Esophagus muscularis mucosa (tissue), 4 donors: ENCODE measurements at regions not wholly inside any gene's neighbourhood (a gene's known extent, or its start where the extent isn't known, plus 50 kb on each side); places are given as distances from the start of the nearest gene placed in this dataset.

Experiments used
- DNase-seq: peaks from one replicate; pipeline ENCODE4 v3.0.0-alpha.2; 2017; ENCODE audit errors: extremely low spot score
- H3K27ac ChIP-seq, 4 donors: fragments of 200-600 bp; sonication (generic); replicated peaks in 1 of 4; 1 replicate in 3 of 4; 2 replicates in 1 of 4; pipeline ENCODE4 v1.5.1; 2016 to 2019; ENCODE audit warnings: mild to moderate bottlenecking in 1 of 4
- H3K27me3 ChIP-seq, 4 donors: fragments of 200-600 bp; sonication (generic); one replicate each; pipeline versions ENCODE4 v1.5.1 to v1.6.0; 2016 to 2019
- H3K36me3 ChIP-seq, 4 donors: fragments of 200-600 bp; sonication (generic); one replicate each; pipeline ENCODE4 v1.5.1; 2016 to 2019
- H3K4me1 ChIP-seq, 4 donors: fragments of 200-600 bp; sonication (generic); one replicate each; pipeline ENCODE4 v1.5.1; 2016 to 2019
- H3K4me3 ChIP-seq, 4 donors: fragments of 200-600 bp; sonication (generic); 1 replicate in 2 of 4; 2 replicates in 2 of 4; pipeline ENCODE4 v1.5.1; 2016 to 2019; ENCODE audit warnings: mild to moderate bottlenecking in 4 of 4, moderate library complexity in 1 of 4
- H3K9me3 ChIP-seq, 4 donors: fragments of 200-600 bp; sonication (generic); 1 replicate in 3 of 4; 2 replicates in 1 of 4; pipeline ENCODE4 v1.5.1; 2016 to 2019
- EP300 ChIP-seq: sonication (generic); formaldehyde crosslinking; IDR thresholded peaks from one replicate; pipeline ENCODE4 v1.6.1; 2017; ENCODE audit warnings: antibody characterized with exemption
- POLR2A ChIP-seq: fragments of 450-650 bp; IDR thresholded peaks from one replicate; pipeline ENCODE4 v1.6.1; 2017; ENCODE audit warnings: antibody characterized with exemption, moderate library complexity, mild to moderate bottlenecking, low read depth
- POLR2AphosphoS5 ChIP-seq, 2 donors: sonication (generic); formaldehyde crosslinking; IDR thresholded peaks; one replicate each; pipeline ENCODE4 v1.6.1; 2017; ENCODE audit warnings: antibody characterized with exemption in 2 of 2
- WGBS: methylation state at CpG from one replicate; pipeline ENCODE4 v1.1.5; 2018; 5-methylcytosine and 5-hydroxymethylcytosine counted together
- intact Hi-C: fragments of 100-400 bp; cut with DNase I; formaldehyde crosslinking; loops from one replicate; pipeline ENCODE4 v1.15.1; 2023
- TF ChIP-seq, protein P1 (sequence below), 3 experiments: fragments of 200-600 bp in 2 of 3; fragments of 450-650 bp in 1 of 3; sonication (generic) in 2 of 3; IDR thresholded peaks; one replicate each; pipeline ENCODE4 v1.5.1; 2017 to 2019; ENCODE audit warnings: antibody characterized with exemption in 3 of 3, mild to moderate bottlenecking in 2 of 3, moderate library complexity in 1 of 3

DNA sequence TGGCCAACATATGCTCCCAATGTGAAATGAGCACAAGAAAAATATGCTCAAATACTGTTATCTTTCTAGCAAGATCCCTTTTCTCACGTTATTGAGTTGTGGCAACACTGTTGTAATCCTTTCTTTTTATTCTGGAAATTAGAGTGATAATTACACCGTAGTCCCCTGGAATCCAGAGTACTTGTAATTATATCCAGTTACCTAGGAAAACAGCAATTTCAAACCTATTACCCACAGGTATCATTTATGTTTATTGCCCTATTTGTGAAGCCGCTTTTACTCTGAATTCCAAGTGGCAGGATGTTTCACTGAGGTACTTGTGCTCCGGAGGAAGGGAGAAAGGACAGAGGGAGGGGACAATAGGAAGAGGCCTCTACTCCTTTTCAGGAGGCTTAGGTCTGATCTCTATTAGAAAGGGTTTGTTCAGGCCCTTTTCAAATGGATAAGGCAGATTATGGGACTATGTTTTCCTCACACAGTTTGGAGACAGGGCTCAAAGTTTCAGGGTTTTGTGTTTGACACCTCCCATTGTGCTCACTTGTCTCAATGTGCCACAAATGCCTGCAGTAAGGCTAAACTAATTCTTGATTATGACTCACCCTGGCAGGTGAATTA is 646.6 kb downstream of the TUSC7 start:
- Histone ChIP-seq H3K27ac (no peak overlapping the region), H3K27me3 (no peaks in the 10 kb centered on the region), H3K36me3 (no peaks in the 10 kb centered on the region), H3K4me3 (no peak overlapping the region), H3K9me3 (peaks cover 0 to under 1% (median 0%) of the 10 kb centered on the region in 4 donors), H3K4me1 (no peaks in the 10 kb centered on the region)
- intact Hi-C loops = loop anchor here (10.0 kb wide), 2 partner anchors 341 to 491 kb away; no protein-coding TSS in a partner anchor
- no peak for DNase-seq
- WGBS = 73% methylated on average over 4 of the region's 4 CpGs
- TF ChIP-seq, protein P1, sequence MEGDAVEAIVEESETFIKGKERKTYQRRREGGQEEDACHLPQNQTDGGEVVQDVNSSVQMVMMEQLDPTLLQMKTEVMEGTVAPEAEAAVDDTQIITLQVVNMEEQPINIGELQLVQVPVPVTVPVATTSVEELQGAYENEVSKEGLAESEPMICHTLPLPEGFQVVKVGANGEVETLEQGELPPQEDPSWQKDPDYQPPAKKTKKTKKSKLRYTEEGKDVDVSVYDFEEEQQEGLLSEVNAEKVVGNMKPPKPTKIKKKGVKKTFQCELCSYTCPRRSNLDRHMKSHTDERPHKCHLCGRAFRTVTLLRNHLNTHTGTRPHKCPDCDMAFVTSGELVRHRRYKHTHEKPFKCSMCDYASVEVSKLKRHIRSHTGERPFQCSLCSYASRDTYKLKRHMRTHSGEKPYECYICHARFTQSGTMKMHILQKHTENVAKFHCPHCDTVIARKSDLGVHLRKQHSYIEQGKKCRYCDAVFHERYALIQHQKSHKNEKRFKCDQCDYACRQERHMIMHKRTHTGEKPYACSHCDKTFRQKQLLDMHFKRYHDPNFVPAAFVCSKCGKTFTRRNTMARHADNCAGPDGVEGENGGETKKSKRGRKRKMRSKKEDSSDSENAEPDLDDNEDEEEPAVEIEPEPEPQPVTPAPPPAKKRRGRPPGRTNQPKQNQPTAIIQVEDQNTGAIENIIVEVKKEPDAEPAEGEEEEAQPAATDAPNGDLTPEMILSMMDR (IDR thresholded peaks at IDR 0.05) = no peak
- TF ChIP-seq POLR2AphosphoS5 (IDR thresholded peaks at IDR 0.05) (no peak), POLR2A (no peak), EP300 (no peak)

DNA sequence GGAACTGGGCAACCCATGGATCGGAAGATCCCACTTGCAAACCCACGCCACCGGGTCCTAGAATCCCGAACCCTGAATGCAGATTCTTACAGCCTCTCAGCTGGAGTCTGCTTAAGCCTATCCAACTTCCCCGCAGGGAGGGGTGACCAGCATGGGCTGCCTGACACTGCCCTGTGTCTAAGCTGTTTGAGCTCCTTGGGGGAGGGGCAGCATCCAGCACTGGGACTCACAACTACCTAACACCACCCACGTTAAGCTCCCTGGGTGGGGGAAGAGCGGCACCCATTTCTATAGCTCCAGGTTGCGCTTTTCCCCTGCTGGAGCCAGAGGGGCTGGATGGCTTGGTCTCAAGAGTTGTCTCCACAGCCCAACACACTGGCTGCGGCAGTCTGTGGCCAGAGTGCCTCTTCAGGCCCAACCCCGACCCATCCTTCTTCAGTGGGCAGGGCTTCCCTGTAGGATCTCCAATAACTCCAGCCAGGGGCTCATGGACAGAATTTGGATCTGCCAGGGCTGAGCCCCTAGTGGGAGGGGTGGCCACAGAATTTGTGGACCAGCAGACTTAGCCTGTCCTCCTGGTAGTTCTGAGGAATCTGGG is 649.2 kb downstream of the TUSC7 start:
- intact Hi-C loops = loop anchor here (10.0 kb wide), 2 partner anchors 344 to 494 kb away; no protein-coding TSS in a partner anchor
- Histone ChIP-seq H3K4me1 (no peaks in the 10 kb centered on the region), H3K27me3 (no peaks in the 10 kb centered on the region)

DNA sequence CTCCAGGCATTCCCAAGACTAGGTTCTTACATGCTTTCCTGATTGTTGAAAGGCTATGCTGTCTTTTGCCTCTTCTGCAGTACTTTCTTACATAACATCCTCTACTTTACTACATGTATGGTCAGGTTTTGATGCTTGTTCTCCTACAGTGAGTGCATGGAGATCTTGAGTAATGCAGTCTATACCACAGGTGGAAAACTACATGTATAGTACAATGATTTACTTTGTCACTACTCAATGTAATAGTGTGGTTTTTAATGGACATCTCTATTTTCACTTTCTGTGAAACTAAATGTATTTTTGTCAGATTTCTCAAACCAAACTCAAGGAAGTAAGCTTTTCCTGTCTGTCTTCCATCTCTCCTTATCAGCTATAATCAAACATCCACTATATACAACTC is 657.0 kb downstream of the TUSC7 start:
- intact Hi-C loops = no loop called here
- no peaks in the 10 kb centered on the region for H3K36me3 ChIP-seq
- no peak overlapping the region for H3K4me3 ChIP-seq
- no peak overlapping the region for H3K27ac ChIP-seq
- H3K9me3 ChIP-seq = peaks cover 0 to 4% (median 0%) of the 10 kb centered on the region in 4 donors
- H3K27me3 ChIP-seq = no peaks in the 10 kb centered on the region
- TF ChIP-seq POLR2AphosphoS5 (IDR thresholded peaks at IDR 0.05) (no peak), POLR2A (no peak), EP300 (no peak)
- TF ChIP-seq, protein P1 (IDR thresholded peaks at IDR 0.05) = no peak
- H3K4me1 ChIP-seq = no peaks in the 10 kb centered on the region
- DNase-seq = no peak

More for the DNA sequence above, 649.2 kb downstream of the TUSC7 start:
- DNase-seq = no peak
- H3K36me3 ChIP-seq = no peaks in the 10 kb centered on the region
- TF ChIP-seq, protein P1 (IDR thresholded peaks at IDR 0.05) = no peak
- TF ChIP-seq POLR2A (no peak), POLR2AphosphoS5 (IDR thresholded peaks at IDR 0.05) (no peak), EP300 (no peak)
- peaks cover 0 to 8% (median 0%) of the 10 kb centered on the region in 4 donors for H3K9me3 ChIP-seq
- H3K27ac ChIP-seq = no peak overlapping the region
- 97% methylated on average over 5 of the region's 10 CpGs for WGBS
- H3K4me3 ChIP-seq = no peak overlapping the region

DNA sequence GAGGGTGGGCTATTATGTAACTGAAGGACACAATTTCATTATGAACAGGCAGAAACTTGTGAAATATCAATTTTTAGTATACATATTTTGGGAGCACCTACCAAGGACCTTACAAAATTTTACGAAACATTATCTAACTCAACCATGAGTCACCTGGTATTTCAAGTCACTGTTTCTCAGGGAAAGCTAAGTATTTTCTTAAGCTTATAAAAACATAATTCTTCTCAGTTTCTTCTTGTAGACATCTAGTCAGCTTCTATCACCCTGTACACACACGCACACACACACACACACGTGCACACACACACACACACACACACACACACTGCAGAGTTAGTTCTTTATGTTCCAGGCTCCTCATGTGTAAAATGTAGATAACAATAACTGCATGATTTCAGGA is 658.3 kb downstream of the TUSC7 start:
- H3K9me3 ChIP-seq = no peaks in the 10 kb centered on the region
- no peak for DNase-seq
- no peak overlapping the region for H3K4me3 ChIP-seq
- no peak overlapping the region for H3K27ac ChIP-seq
- intact Hi-C loops = no loop called here
- WGBS = 85% methylated on average over 3 of the region's 3 CpGs
- H3K27me3 ChIP-seq = no peaks in the 10 kb centered on the region
- H3K4me1 ChIP-seq = no peaks in the 10 kb centered on the region
- H3K36me3 ChIP-seq = no peaks in the 10 kb centered on the region
- no peak for TF ChIP-seq POLR2AphosphoS5 (IDR thresholded peaks at IDR 0.05)

DNA sequence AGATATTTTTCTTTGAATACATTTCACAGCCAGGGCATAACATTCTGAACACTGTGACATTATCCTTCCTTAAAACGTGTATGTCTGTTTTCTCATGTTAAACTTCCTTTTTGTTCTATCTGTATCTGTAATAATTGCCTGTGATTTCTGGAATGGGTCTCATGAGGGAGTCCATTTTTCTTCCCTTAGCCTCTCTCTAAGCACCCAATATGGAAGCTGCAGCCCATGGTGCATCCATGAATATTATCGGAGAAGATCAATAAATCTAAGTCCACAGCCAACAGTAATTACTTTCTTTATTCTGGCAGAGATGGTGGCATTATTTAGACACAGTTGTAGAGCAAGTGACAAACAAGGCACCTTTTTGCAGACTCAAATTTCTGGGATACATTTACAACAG is 671.1 kb downstream of the TUSC7 start:
- no peaks in the 10 kb centered on the region for H3K9me3 ChIP-seq
- 65% methylated on average over 2 of the region's 2 CpGs for WGBS
- H3K27ac ChIP-seq = no peak overlapping the region
- DNase-seq = no peak
- TF ChIP-seq POLR2A (no peak), POLR2AphosphoS5 (IDR thresholded peaks at IDR 0.05) (no peak), EP300 (no peak)
- TF ChIP-seq, protein P1 (IDR thresholded peaks at IDR 0.05) = no peak
- no peaks in the 10 kb centered on the region for H3K4me1 ChIP-seq
- intact Hi-C loops = no loop called here
- no peaks in the 10 kb centered on the region for H3K27me3 ChIP-seq
- H3K4me3 ChIP-seq = no peak overlapping the region
- H3K36me3 ChIP-seq = no peaks in the 10 kb centered on the region
